WI38 (cell line): ENCODE measurements at regions not wholly inside any gene's neighbourhood (a gene's known extent, or its start where the extent isn't known, plus 50 kb on each side); places are given as distances from the start of the nearest gene placed in this dataset.
A peak's percentile ranks its signal among the peaks of the same experiment; 100 is the strongest.
"Not testable (repeated sequence)": the region's sequence is repeated elsewhere in the genome, so short reads cannot be mapped to it uniquely, and the experiment has no call there.

ENCODE experiments used
- H3K4me3 ChIP-seq: 2 replicates; pipeline ENCODE4 v1.5.1; 2011; ENCODE audit warnings: low read depth, mild to moderate bottlenecking, control low read depth, low read length
- CTCF ChIP-seq: IDR thresholded peaks from 2 replicates; pipeline ENCODE4 v1.5.1; 2012; ENCODE audit warnings: low read depth, mild to moderate bottlenecking, control low read depth, low read length

- no peak for TF ChIP-seq CTCF
- H3K4me3 ChIP-seq, result no peak overlapping the region
These were observed 93.2 kb upstream of the SYT13 start for GRCh38 chr11:45379162-45379863.

GRCh38 chr11:45378516-45378915 is 92.4 kb upstream of the SYT13 start:
- H3K4me3 ChIP-seq, result no peak overlapping the region
- no peak for TF ChIP-seq CTCF

- TF ChIP-seq CTCF, result no peak
These were observed 88.5 kb upstream of the SYT13 start for GRCh38 chr11:45374653-45375059.

GRCh38 chr11:45374130-45374529 is 88.0 kb upstream of the SYT13 start:
- no peak for TF ChIP-seq CTCF

More at GRCh38 chr11:45374653-45375059, 88.5 kb upstream of the SYT13 start:
- no peak overlapping the region for H3K4me3 ChIP-seq

GRCh38 chr11:45373506-45374035 is 87.4 kb upstream of the SYT13 start:
- no peak for TF ChIP-seq CTCF

More at GRCh38 chr11:45374130-45374529, 88.0 kb upstream of the SYT13 start:
- no peak overlapping the region for H3K4me3 ChIP-seq

GRCh38 chr11:45372414-45372813 is 86.3 kb upstream of the SYT13 start:
- H3K4me3 ChIP-seq, result not testable (repeated sequence)

More at GRCh38 chr11:45373506-45374035, 87.4 kb upstream of the SYT13 start:
- H3K4me3 ChIP-seq, result no peak overlapping the region

GRCh38 chr11:45371251-45372115 is 85.3 kb upstream of the SYT13 start:
- peak; percentile 94 for TF ChIP-seq CTCF
- no peak overlapping the region for H3K4me3 ChIP-seq
